ENCODE measurements at regions not wholly inside any gene's neighbourhood (a gene's known extent, or its start where the extent isn't known, plus 50 kb on each side); places are given as distances from the start of the nearest gene placed in this dataset.

DNA sequence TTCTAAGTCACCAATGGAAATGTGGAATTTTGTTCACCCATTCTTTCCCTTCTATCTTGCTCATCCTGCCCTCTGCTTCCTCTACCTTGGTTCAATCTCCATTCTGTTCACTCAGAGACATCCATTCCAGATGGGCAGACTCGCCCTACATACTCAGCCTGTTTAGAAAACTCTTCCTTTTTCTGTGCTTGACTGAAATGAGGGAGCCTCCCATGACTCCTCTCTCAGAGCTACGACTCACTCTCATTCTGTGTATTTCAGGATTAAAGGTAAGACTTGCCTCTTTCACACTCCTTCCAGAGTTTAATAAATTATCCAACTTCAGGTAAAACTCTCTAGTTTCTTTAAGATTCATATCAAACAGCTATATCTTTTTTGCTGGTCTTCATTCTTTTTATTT lies 182.8 kb downstream of the HS3ST3A1 start:
- H2AK5ac ChIP-seq (ENCODE audit: low read depth, low read length): no peak overlapping the region
- no peak overlapping the region for H2BK20ac ChIP-seq (ENCODE audit: low read length)
- no peak overlapping the region for H2BK5ac ChIP-seq (ENCODE audit: low read depth, low read length)
- WGBS, 2 experiments (ENCODE audit: extremely low coverage in 1 of 2, insufficient coverage in 1 of 2, insufficient read length in 1 of 2, insufficient replicate concordance in 2 of 2, low coverage in 1 of 2, low lambda C conversion rate in 2 of 2, missing lambda C conversion rate in 1 of 2): 85% methylated on average over 2 of the region's 2 CpGs; no CpG with 5 or more reads in 1 of the 2 experiments
- ChIA-PET CTCF (ENCODE audit: partially characterized antibody) (no interaction called here), POLR2A (ENCODE audit: partially characterized antibody) (no interaction called here)
- no peak overlapping the region for H2BK15ac ChIP-seq (ENCODE audit: low read length)
- no peak overlapping the region for H3K4me2 ChIP-seq (ENCODE audit: insufficient read depth in 1 of 2, low read depth in 2 of 2, low read length in 2 of 2)
- no peaks in the 10 kb centered on the region for H3K4me1 ChIP-seq (replicated peaks in 1 of 4; ENCODE audit: control insufficient read depth in 3 of 4, insufficient read depth in 4 of 4, low read length in 3 of 4)
- no peaks in the 10 kb centered on the region for H3K79me2 ChIP-seq (ENCODE audit: control insufficient read depth in 1 of 2, insufficient read depth in 2 of 2, low read length in 2 of 2)
- H2BK12ac ChIP-seq (ENCODE audit: low read depth, low read length): no peak overlapping the region
- no peak for FAIRE-seq
- H2BK120ac ChIP-seq (replicated peaks; ENCODE audit: low read depth, low read length): no peak overlapping the region
- H3K14ac ChIP-seq (ENCODE audit: insufficient read length): peak overlapping the region; percentile 91
- H3K4ac ChIP-seq (replicated peaks; ENCODE audit: insufficient read length, low read depth, low read length): no peak overlapping the region
- H3K23ac ChIP-seq (ENCODE audit: insufficient read length): no peak overlapping the region
- H4K8ac ChIP-seq (ENCODE audit: extremely low read depth, insufficient read depth, low read length): no peak overlapping the region
- no peak overlapping the region for H3K56ac ChIP-seq (replicated peaks; ENCODE audit: insufficient read length, low read depth, low read length)
- H4K5ac ChIP-seq (ENCODE audit: insufficient read length, low read depth, low read length): no peak overlapping the region
- no peak overlapping the region for H3K4me3 ChIP-seq (ENCODE audit: extremely low read depth in 1 of 4, insufficient read depth in 2 of 4, low read depth in 3 of 4, low read length in 4 of 4)
- DNase-seq (ENCODE audit: low read depth in 1 of 2, low spot score in 2 of 2): no peak
- H4K20me1 ChIP-seq (replicated peaks in 1 of 2; ENCODE audit: control insufficient read depth in 1 of 2, insufficient read depth in 2 of 2, low read length in 2 of 2): no peaks in the 10 kb centered on the region
- no peak overlapping the region for H3K27ac ChIP-seq (ENCODE audit: low read depth, low read length)
- H3K79me1 ChIP-seq (ENCODE audit: low read depth, low read length): no peaks in the 10 kb centered on the region
- H3K18ac ChIP-seq (ENCODE audit: extremely low read depth, low read length): no peak overlapping the region
- no peaks in the 10 kb centered on the region for H3K23me2 ChIP-seq (ENCODE audit: low read depth, low read length)
- no peak overlapping the region for H4K91ac ChIP-seq (replicated peaks; ENCODE audit: insufficient read length, low read length)
- no peaks in the 10 kb centered on the region for H3K9me3 ChIP-seq (ENCODE audit: insufficient read depth in 2 of 2, low read depth in 1 of 2, low read length in 1 of 2)
- H3K9ac ChIP-seq (replicated peaks in 1 of 4; ENCODE audit: extremely low read depth in 1 of 4, low read depth in 3 of 4, low read length in 3 of 4): no peak overlapping the region
- H2AFZ ChIP-seq (ENCODE audit: low read length): no peak overlapping the region
- no peaks in the 10 kb centered on the region for H3K36me3 ChIP-seq (ENCODE audit: control insufficient read depth in 2 of 4, insufficient read depth in 4 of 4, low read length in 3 of 4)
- H3K27me3 ChIP-seq (replicated peaks in 1 of 4; ENCODE audit: control insufficient read depth in 3 of 4, extremely low read depth in 1 of 4, insufficient read depth in 3 of 4, low read length in 3 of 4): peaks cover 0 to 1% (median 0%) of the 10 kb centered on the region in 4 experiments; a peak in 1 of 7 replicates
- no peak for TF ChIP-seq RXRA (IDR thresholded peaks at IDR 0.05; ENCODE audit: insufficient read depth, low read depth, low read length)
- TF ChIP-seq, protein P1, sequence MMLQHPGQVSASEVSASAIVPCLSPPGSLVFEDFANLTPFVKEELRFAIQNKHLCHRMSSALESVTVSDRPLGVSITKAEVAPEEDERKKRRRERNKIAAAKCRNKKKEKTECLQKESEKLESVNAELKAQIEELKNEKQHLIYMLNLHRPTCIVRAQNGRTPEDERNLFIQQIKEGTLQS (IDR thresholded peaks at IDR 0.05; ENCODE audit: insufficient read depth, low read depth, low read length): no peak
- no peak for TF ChIP-seq CHD2 (IDR thresholded peaks at IDR 0.05; ENCODE audit: low read length)
- TF ChIP-seq HDAC2 (IDR thresholded peaks at IDR 0.05; ENCODE audit: borderline replicate concordance in 1 of 2, low read depth in 2 of 2, low read length in 2 of 2): no peak
- no peak for TF ChIP-seq BACH1 (IDR thresholded peaks at IDR 0.05; ENCODE audit: low read length)
- TF ChIP-seq CEBPB (IDR thresholded peaks at IDR 0.05; ENCODE audit: low read depth, low read length): no peak
- no peak for TF ChIP-seq PHF8 (conservative IDR thresholded peaks at IDR 0.05; ENCODE audit: low read depth, low read length)
- TF ChIP-seq YY1 (IDR thresholded peaks at IDR 0.05; ENCODE audit: low read depth, low read length): no peak
- no peak for TF ChIP-seq TAF1 (IDR thresholded peaks at IDR 0.05; ENCODE audit: low read depth, low read length)
- no peak for TF ChIP-seq TCF12 (IDR thresholded peaks at IDR 0.05; ENCODE audit: low read depth, low read length)
- TF ChIP-seq SIN3A (conservative IDR thresholded peaks at IDR 0.05 in 1 of 2, IDR thresholded peaks at IDR 0.05 in 1 of 2; ENCODE audit: low read depth in 1 of 2, low read length in 2 of 2): no peak
- TF ChIP-seq, protein P2, sequence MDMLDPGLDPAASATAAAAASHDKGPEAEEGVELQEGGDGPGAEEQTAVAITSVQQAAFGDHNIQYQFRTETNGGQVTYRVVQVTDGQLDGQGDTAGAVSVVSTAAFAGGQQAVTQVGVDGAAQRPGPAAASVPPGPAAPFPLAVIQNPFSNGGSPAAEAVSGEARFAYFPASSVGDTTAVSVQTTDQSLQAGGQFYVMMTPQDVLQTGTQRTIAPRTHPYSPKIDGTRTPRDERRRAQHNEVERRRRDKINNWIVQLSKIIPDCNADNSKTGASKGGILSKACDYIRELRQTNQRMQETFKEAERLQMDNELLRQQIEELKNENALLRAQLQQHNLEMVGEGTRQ (IDR thresholded peaks at IDR 0.05; ENCODE audit: low read length): no peak
- TF ChIP-seq BRCA1 (IDR thresholded peaks at IDR 0.05; ENCODE audit: low read depth, low read length): no peak
- no peak for TF ChIP-seq KDM5A (IDR thresholded peaks at IDR 0.05; ENCODE audit: low read length)
